ENCODE measurements at regions not wholly inside any gene's neighbourhood (a gene's known extent, or its start where the extent isn't known, plus 50 kb on each side); places are given as distances from the start of the nearest gene placed in this dataset.
"Not testable (repeated sequence)": the region's sequence is repeated elsewhere in the genome, so short reads cannot be mapped to it uniquely, and the experiment has no call there.

DNA sequence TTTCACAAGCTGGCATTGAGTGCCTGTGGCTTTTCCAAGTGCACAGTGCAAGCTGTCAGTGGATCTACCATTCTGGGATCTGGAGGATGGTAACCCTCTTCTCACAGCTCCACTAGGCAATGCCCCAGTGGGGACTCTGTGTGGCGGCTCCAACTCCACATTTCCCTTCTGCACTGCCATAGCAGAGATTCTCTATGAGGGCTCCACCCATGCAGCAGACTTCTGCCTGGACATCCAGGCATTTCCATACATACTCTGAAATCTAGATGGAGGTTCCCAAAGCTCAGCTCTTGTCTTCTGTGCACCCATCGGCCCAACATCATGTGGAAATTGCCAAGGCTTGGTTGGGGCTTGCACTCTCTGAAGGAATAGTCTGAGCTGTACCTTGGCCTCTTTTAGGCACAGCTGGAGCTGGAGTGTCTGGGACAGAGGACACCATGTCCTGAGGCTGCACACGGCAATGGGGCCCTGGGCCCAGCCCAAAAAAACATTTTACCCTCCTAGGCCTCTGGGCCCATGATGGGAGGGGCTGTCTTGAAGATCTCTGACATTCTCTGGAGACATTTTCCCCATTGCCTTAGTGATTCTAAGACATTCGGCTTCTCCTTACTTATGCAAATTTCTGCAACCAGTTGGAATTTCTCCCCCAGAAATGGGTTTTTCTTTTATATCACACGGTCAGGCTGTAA, 313.3 kb upstream of the SFSWAP start:
- no peaks in the 10 kb centered on the region for H3K27me3 ChIP-seq (ENCODE audit: control insufficient read depth, insufficient read depth, low read length)
- H3K4me1 ChIP-seq (ENCODE audit: control insufficient read depth, insufficient read depth, low read length): peaks cover 2% of the 10 kb centered on the region
- H3K36me3 ChIP-seq (ENCODE audit: control insufficient read depth, insufficient read depth, low read length): no peaks in the 10 kb centered on the region
- H3K4me3 ChIP-seq (ENCODE audit: low read depth, low read length): no peak overlapping the region
- WGBS (ENCODE audit: insufficient coverage): 88% methylated on average over 4 of the region's 5 CpGs
- no peak for DNase-seq (ENCODE audit: low read depth in 4 of 6, low spot score in 6 of 6)
- H3K27ac ChIP-seq (ENCODE audit: low read depth, low read length): no peak overlapping the region
- H3K9me3 ChIP-seq (ENCODE audit: control insufficient read depth, insufficient read depth, low read length): peaks cover 5% of the 10 kb centered on the region

DNA sequence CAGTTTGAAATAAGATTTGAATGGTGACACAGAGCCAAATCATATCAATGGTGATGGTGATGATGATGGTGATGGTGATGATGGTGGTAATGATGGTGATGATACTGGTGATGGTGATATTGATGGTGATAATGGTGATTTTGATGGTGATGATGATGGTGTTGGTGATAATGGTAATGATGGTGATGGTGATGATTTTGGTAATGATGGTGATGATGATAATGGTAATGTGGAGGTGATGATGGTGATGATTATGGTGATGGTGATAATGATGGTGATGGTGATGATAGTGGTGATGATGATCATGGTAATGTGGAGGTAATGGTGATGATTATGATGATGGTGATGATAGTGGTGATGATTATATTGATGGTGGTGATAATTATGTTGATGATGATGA, 311.9 kb upstream of the SFSWAP start:
- peaks cover 5% of the 10 kb centered on the region for H3K9me3 ChIP-seq (ENCODE audit: control insufficient read depth, insufficient read depth, low read length)
- H3K4me1 ChIP-seq (ENCODE audit: control insufficient read depth, insufficient read depth, low read length): peaks cover 9% of the 10 kb centered on the region
- no peak overlapping the region for H3K4me3 ChIP-seq (ENCODE audit: low read depth, low read length)
- H3K27me3 ChIP-seq (ENCODE audit: control insufficient read depth, insufficient read depth, low read length): no peaks in the 10 kb centered on the region
- H3K27ac ChIP-seq (ENCODE audit: low read depth, low read length): no peak overlapping the region
- H3K36me3 ChIP-seq (ENCODE audit: control insufficient read depth, insufficient read depth, low read length): no peaks in the 10 kb centered on the region
- DNase-seq (ENCODE audit: low read depth in 4 of 6, low spot score in 6 of 6): no peak

DNA sequence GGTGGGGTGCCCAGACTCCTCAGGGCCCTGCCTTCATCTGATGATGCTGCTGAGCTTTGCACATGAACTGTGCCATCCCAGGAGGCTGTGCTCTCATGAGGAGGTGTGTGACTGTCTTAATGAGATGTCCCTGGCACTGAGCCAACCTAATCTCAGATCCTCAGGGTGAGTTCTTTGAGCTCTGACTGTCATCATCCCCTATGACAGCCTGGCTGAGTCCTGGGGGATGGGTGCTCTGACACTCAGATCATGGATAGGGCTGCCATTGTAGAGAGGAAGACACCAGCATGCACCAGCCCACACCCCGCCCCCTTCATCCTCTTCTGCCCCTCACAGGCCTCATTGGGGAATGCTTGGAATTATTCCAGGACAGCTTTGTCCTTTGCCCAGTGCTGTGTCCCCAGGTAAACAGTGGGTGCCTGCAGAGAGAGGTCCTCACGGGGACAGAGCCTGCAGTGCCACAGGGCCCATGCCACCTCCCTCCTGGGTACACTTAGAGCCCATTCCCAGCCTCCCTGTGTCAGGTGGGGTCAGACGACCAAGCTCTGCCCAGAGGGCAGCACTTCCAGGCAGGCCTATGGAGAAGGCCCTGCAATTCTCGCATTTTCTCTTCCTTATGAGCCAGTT, 310.1 kb upstream of the SFSWAP start:
- not testable (repeated sequence) for H3K27ac ChIP-seq (ENCODE audit: low read depth, low read length); H3K36me3 ChIP-seq (ENCODE audit: control insufficient read depth, insufficient read depth, low read length); DNase-seq (ENCODE audit: low read depth in 4 of 6, low spot score in 6 of 6); H3K4me1 ChIP-seq (ENCODE audit: control insufficient read depth, insufficient read depth, low read length); H3K27me3 ChIP-seq (ENCODE audit: control insufficient read depth, insufficient read depth, low read length); H3K9me3 ChIP-seq (ENCODE audit: control insufficient read depth, insufficient read depth, low read length); H3K4me3 ChIP-seq (ENCODE audit: low read depth, low read length)
- WGBS (ENCODE audit: insufficient coverage): 75% methylated on average over 2 of the region's 4 CpGs

DNA sequence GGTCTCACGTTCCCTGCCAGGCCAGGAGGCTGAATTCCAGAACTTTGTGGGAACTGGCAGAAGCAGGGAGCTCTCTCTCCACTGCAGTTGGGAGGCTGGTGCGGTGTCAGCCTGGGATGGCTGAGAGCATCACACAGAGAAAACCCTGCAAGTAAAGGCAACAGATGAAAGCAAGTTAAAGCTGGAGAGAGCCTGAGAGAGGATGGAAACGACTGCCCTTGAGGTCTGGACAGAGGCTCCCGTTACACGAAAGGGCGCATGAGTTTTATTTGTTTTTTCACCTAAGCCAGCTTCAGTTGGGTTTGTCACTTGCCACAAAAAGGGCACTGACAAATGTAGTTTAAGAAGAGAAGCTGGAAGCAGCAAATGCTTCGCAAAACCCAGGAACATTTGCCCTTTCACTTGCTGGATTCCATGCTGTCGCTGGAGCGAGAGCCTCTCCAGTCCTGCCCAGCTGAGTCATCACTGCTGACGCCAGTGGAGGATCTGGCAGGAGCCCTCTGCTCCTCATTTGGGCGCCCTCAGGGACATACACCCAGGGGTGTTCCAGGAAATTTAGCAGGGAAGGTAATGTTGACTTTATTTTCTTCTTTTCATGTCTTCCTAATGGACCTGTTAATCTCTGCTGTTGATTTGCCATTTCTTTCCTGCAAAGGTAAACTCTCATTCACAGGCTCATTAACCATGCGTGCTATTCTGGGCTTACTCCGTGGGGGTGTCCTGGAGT, 308.8 kb upstream of the SFSWAP start:
- H3K9me3 ChIP-seq (ENCODE audit: control insufficient read depth, insufficient read depth, low read length); H3K4me1 ChIP-seq (ENCODE audit: control insufficient read depth, insufficient read depth, low read length); DNase-seq (ENCODE audit: low read depth in 4 of 6, low spot score in 6 of 6); H3K4me3 ChIP-seq (ENCODE audit: low read depth, low read length); H3K27me3 ChIP-seq (ENCODE audit: control insufficient read depth, insufficient read depth, low read length); H3K27ac ChIP-seq (ENCODE audit: low read depth, low read length); H3K36me3 ChIP-seq (ENCODE audit: control insufficient read depth, insufficient read depth, low read length): not testable (repeated sequence)
- WGBS (ENCODE audit: insufficient coverage): 67% methylated on average over 9 of the region's 13 CpGs

DNA sequence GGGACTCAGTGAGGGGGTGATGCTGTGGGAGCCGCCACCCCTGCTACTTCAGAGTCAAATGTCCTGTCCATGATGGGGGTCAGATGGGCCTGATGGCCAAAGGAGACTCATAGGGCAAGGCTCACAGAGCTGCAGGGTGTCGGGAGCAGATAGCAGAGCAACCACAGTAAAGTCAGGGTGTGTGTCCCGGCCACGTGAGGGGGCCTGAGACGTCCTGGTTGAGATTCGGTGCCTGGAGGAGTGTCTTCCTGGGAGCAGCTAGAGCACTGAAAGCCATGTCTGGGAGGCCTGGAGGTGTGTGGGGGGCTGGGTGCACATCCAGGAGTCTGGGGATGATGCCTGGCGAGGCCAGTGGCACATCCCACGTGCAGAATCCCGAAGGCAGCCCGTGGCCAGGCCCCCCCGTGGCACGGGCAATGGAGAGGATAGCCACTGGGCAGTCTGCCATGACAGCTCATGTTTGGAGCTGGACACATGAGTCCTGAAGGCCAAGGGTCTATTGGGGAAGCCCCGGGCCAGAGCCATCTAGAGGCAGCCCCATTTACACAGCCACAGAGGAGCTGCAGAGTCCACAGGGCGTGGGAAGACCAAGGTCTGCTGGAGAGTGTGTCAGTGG, 308.0 kb upstream of the SFSWAP start:
- no peaks in the 10 kb centered on the region for H3K27me3 ChIP-seq (ENCODE audit: control insufficient read depth, insufficient read depth, low read length)
- no peak overlapping the region for H3K4me3 ChIP-seq (ENCODE audit: low read depth, low read length)
- WGBS (ENCODE audit: insufficient coverage): 96% methylated on average over 14 of the region's 14 CpGs
- no peak overlapping the region for H3K27ac ChIP-seq (ENCODE audit: low read depth, low read length)
- peaks cover 11% of the 10 kb centered on the region for H3K4me1 ChIP-seq (ENCODE audit: control insufficient read depth, insufficient read depth, low read length)
- no peaks in the 10 kb centered on the region for H3K36me3 ChIP-seq (ENCODE audit: control insufficient read depth, insufficient read depth, low read length)
- no peaks in the 10 kb centered on the region for H3K9me3 ChIP-seq (ENCODE audit: control insufficient read depth, insufficient read depth, low read length)
- no peak for DNase-seq (ENCODE audit: low read depth in 4 of 6, low spot score in 6 of 6)

DNA sequence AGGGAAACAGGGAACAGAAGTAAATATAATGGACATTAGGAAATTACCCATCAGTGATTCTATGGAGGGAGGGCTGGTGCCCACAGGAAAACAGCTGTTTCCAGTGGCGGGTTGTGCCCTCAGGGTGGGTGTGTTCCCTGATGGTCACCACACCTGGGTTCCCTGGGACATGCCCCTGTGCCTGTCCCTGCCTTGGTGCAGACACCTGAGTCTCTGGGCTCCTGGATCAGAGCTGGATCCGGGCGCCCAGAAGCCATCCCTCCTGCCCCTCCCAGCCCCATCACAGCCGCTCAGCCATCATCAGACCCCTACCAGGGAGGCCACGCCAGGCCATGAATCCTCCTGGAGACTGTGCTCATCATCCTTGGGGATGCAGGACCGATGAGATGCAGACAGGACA, 307.2 kb upstream of the SFSWAP start:
- H3K27ac ChIP-seq (ENCODE audit: low read depth, low read length): no peak overlapping the region
- H3K9me3 ChIP-seq (ENCODE audit: control insufficient read depth, insufficient read depth, low read length): no peaks in the 10 kb centered on the region
- WGBS (ENCODE audit: insufficient coverage): 86% methylated on average over 6 of the region's 6 CpGs
- no peaks in the 10 kb centered on the region for H3K36me3 ChIP-seq (ENCODE audit: control insufficient read depth, insufficient read depth, low read length)
- no peaks in the 10 kb centered on the region for H3K27me3 ChIP-seq (ENCODE audit: control insufficient read depth, insufficient read depth, low read length)
- no peak for DNase-seq (ENCODE audit: low read depth in 4 of 6, low spot score in 6 of 6)
- no peak overlapping the region for H3K4me3 ChIP-seq (ENCODE audit: low read depth, low read length)
- peaks cover 13% of the 10 kb centered on the region for H3K4me1 ChIP-seq (ENCODE audit: control insufficient read depth, insufficient read depth, low read length)

DNA sequence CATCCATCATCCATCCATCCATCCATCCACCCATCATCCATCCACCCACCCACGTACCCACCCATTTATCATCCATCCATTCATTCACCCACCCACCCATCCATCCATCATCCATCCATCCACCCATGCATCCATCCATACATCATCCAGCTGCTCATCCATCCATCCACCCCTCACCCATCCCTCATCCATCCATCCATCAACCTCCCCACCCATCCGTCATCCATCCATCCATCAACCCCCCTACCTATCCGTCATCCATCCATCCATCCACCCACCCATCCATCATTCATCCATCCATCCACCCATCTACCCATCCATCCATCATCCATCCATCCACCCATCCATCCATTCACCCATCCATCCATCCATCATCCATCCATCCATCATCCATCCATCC, 306.2 kb upstream of the SFSWAP start:
- Histone ChIP-seq H3K4me3 (ENCODE audit: low read depth, low read length) (no peak overlapping the region), H3K27me3 (ENCODE audit: control insufficient read depth, insufficient read depth, low read length) (no peaks in the 10 kb centered on the region), H3K4me1 (ENCODE audit: control insufficient read depth, insufficient read depth, low read length) (peaks cover 13% of the 10 kb centered on the region), H3K9me3 (ENCODE audit: control insufficient read depth, insufficient read depth, low read length) (no peaks in the 10 kb centered on the region), H3K27ac (ENCODE audit: low read depth, low read length) (no peak overlapping the region), H3K36me3 (ENCODE audit: control insufficient read depth, insufficient read depth, low read length) (no peaks in the 10 kb centered on the region)
- 78% methylated on average over 3 of the region's 3 CpGs for WGBS (ENCODE audit: insufficient coverage)
- DNase-seq (ENCODE audit: low read depth in 4 of 6, low spot score in 6 of 6): no peak

DNA sequence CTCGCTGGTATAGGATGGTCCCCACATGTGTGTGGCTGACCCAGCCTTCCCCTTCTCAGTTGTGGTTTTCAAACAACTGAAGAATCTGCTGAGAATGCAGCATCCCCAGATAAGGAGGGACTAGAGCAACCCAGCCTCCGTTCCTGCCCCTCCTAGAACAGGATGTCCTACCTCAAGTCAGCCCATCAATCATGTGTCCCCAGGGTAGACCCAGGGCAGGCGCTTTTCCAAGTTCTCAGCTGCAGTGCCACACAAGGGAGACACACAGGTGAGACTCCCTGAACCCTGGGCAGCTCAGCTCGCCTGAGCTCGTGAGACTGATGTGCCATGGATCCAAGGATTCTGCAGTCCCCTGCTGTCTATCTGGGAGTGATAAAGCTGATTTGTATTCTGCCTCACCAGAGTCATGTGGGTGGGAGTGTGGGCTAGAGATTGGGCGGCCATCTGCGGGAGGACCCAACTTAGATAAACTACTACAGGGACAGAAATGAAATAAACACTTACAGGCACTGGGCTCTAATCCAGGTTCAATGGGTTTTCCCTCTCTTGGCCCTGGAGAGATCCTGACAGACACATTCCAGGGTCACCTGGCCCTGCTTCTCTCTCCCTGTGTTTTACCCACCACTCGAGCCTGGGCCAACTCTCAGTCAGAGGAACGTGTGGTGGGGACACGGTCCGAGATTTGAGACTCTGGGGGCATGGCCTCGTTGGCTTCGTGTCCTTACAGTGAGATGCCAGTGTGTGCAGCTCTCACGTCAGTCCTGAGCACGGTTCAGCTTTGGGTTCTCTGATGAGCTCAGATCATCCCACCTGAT, 303.5 kb upstream of the SFSWAP start:
- H3K27ac ChIP-seq (ENCODE audit: low read depth, low read length): no peak overlapping the region
- no peaks in the 10 kb centered on the region for H3K9me3 ChIP-seq (ENCODE audit: control insufficient read depth, insufficient read depth, low read length)
- H3K27me3 ChIP-seq (ENCODE audit: control insufficient read depth, insufficient read depth, low read length): no peaks in the 10 kb centered on the region
- WGBS (ENCODE audit: insufficient coverage): 83% methylated on average over 12 of the region's 15 CpGs
- peaks cover 13% of the 10 kb centered on the region for H3K4me1 ChIP-seq (ENCODE audit: control insufficient read depth, insufficient read depth, low read length)
- no peaks in the 10 kb centered on the region for H3K36me3 ChIP-seq (ENCODE audit: control insufficient read depth, insufficient read depth, low read length)
- DNase-seq (ENCODE audit: low read depth in 4 of 6, low spot score in 6 of 6): no peak
- H3K4me3 ChIP-seq (ENCODE audit: low read depth, low read length): no peak overlapping the region

DNA sequence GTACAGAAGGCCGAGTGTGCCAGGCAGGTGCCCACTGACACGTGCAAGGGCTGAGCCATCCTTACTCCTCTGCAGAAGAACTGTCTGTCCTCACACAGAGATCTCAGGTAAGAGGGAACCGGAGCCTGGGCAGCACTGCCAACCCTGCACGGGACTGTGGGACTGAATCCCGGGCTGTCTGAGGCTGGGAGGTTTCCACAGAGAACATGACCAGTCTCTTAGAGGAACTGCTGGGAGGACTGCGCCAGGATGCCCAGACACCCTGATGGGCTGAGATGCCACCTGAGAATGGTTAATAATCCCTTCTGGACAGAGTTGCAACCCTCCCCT, 302.9 kb upstream of the SFSWAP start:
- H3K9me3 ChIP-seq (ENCODE audit: control insufficient read depth, insufficient read depth, low read length): no peaks in the 10 kb centered on the region
- no peaks in the 10 kb centered on the region for H3K36me3 ChIP-seq (ENCODE audit: control insufficient read depth, insufficient read depth, low read length)
- WGBS (ENCODE audit: insufficient coverage): 91% methylated on average over 6 of the region's 6 CpGs
- no peak overlapping the region for H3K27ac ChIP-seq (ENCODE audit: low read depth, low read length)
- peaks cover 10% of the 10 kb centered on the region for H3K4me1 ChIP-seq (ENCODE audit: control insufficient read depth, insufficient read depth, low read length)
- no peaks in the 10 kb centered on the region for H3K27me3 ChIP-seq (ENCODE audit: control insufficient read depth, insufficient read depth, low read length)
- H3K4me3 ChIP-seq (ENCODE audit: low read depth, low read length): no peak overlapping the region
- DNase-seq (ENCODE audit: low read depth in 4 of 6, low spot score in 6 of 6): no peak
